ENCODE measurements at regions not wholly inside any gene's neighbourhood (a gene's known extent, or its start where the extent isn't known, plus 50 kb on each side); places are given as distances from the start of the nearest gene placed in this dataset.
"Not testable (repeated sequence)": the region's sequence is repeated elsewhere in the genome, so short reads cannot be mapped to it uniquely, and the experiment has no call there.

- no peak overlapping the region for H3K27ac Mint-ChIP-seq (ENCODE audit: unreplicated experiment)
- no peak for DNase-seq (ENCODE audit: low spot score)
- H3K27me3 Mint-ChIP-seq (ENCODE audit: unreplicated experiment): peaks cover 4% of the 10 kb centered on the region
- no peaks in the 10 kb centered on the region for H3K36me3 Mint-ChIP-seq (ENCODE audit: low read depth, unreplicated experiment)
- H3K4me1 Mint-ChIP-seq (ENCODE audit: unreplicated experiment): no peaks in the 10 kb centered on the region
- TF ChIP-seq CTCF (IDR thresholded peaks at IDR 0.05; ENCODE audit: unreplicated experiment): no peak
- H3K9me3 Mint-ChIP-seq (ENCODE audit: unreplicated experiment): peaks cover 5% of the 10 kb centered on the region
- no peak overlapping the region for H3K4me3 Mint-ChIP-seq (ENCODE audit: unreplicated experiment)
Measured at GRCh38 chr10:8172604-8173003, 118.1 kb downstream of the GATA3 start.

GRCh38 chr10:8173243-8173865 is 118.9 kb downstream of the GATA3 start:
- H3K4me3 Mint-ChIP-seq (ENCODE audit: unreplicated experiment): no peak overlapping the region

GRCh38 chr10:8173866-8174243 is 119.4 kb downstream of the GATA3 start:
- Mint-ChIP-seq H3K4me1 (ENCODE audit: unreplicated experiment) (no peaks in the 10 kb centered on the region), H3K4me3 (ENCODE audit: unreplicated experiment) (no peak overlapping the region), H3K9me3 (ENCODE audit: unreplicated experiment) (peaks cover 1% of the 10 kb centered on the region), H3K27ac (ENCODE audit: unreplicated experiment) (no peak overlapping the region), H3K36me3 (ENCODE audit: low read depth, unreplicated experiment) (no peaks in the 10 kb centered on the region), H3K27me3 (ENCODE audit: unreplicated experiment) (peaks cover 4% of the 10 kb centered on the region)
- DNase-seq (ENCODE audit: low spot score): no peak
- TF ChIP-seq CTCF (IDR thresholded peaks at IDR 0.05; ENCODE audit: unreplicated experiment): no peak

More at GRCh38 chr10:8173243-8173865, 118.9 kb downstream of the GATA3 start:
- no peak for DNase-seq (ENCODE audit: low spot score)
- H3K4me1 Mint-ChIP-seq (ENCODE audit: unreplicated experiment): no peaks in the 10 kb centered on the region
- H3K36me3 Mint-ChIP-seq (ENCODE audit: low read depth, unreplicated experiment): no peaks in the 10 kb centered on the region
- no peak for TF ChIP-seq CTCF (IDR thresholded peaks at IDR 0.05; ENCODE audit: unreplicated experiment)
- H3K27me3 Mint-ChIP-seq (ENCODE audit: unreplicated experiment): peaks cover 4% of the 10 kb centered on the region
- peaks cover 5% of the 10 kb centered on the region for H3K9me3 Mint-ChIP-seq (ENCODE audit: unreplicated experiment)
- H3K27ac Mint-ChIP-seq (ENCODE audit: unreplicated experiment): no peak overlapping the region

GRCh38 chr10:8174762-8175161 is 120.3 kb downstream of the GATA3 start:
- no peak overlapping the region for H3K4me3 Mint-ChIP-seq (ENCODE audit: unreplicated experiment)
- no peak overlapping the region for H3K27ac Mint-ChIP-seq (ENCODE audit: unreplicated experiment)
- H3K4me1 Mint-ChIP-seq (ENCODE audit: unreplicated experiment): no peaks in the 10 kb centered on the region
- H3K27me3 Mint-ChIP-seq (ENCODE audit: unreplicated experiment): peaks cover 5% of the 10 kb centered on the region
- no peak for TF ChIP-seq CTCF (IDR thresholded peaks at IDR 0.05; ENCODE audit: unreplicated experiment)
- no peaks in the 10 kb centered on the region for H3K36me3 Mint-ChIP-seq (ENCODE audit: low read depth, unreplicated experiment)
- H3K9me3 Mint-ChIP-seq (ENCODE audit: unreplicated experiment): no peaks in the 10 kb centered on the region
- no peak for DNase-seq (ENCODE audit: low spot score)

- not testable (repeated sequence) for H3K27ac Mint-ChIP-seq (ENCODE audit: unreplicated experiment); H3K4me3 Mint-ChIP-seq (ENCODE audit: unreplicated experiment); H3K9me3 Mint-ChIP-seq (ENCODE audit: unreplicated experiment); H3K27me3 Mint-ChIP-seq (ENCODE audit: unreplicated experiment); H3K4me1 Mint-ChIP-seq (ENCODE audit: unreplicated experiment); DNase-seq (ENCODE audit: low spot score); H3K36me3 Mint-ChIP-seq (ENCODE audit: low read depth, unreplicated experiment)
Measured at GRCh38 chr10:8177526-8177925, 123.0 kb downstream of the GATA3 start.

GRCh38 chr10:8179773-8180172 is 125.3 kb downstream of the GATA3 start:
- not testable (repeated sequence) for H3K27ac Mint-ChIP-seq (ENCODE audit: unreplicated experiment); H3K27me3 Mint-ChIP-seq (ENCODE audit: unreplicated experiment); DNase-seq (ENCODE audit: low spot score)

More at GRCh38 chr10:8179773-8180172, 125.3 kb downstream of the GATA3 start:
- H3K9me3 Mint-ChIP-seq (ENCODE audit: unreplicated experiment); H3K36me3 Mint-ChIP-seq (ENCODE audit: low read depth, unreplicated experiment); H3K4me3 Mint-ChIP-seq (ENCODE audit: unreplicated experiment); H3K4me1 Mint-ChIP-seq (ENCODE audit: unreplicated experiment): not testable (repeated sequence)
